Stomach (tissue), 8 donors: ENCODE measurements at regions not wholly inside any gene's neighbourhood (a gene's known extent, or its start where the extent isn't known, plus 50 kb on each side); places are given as distances from the start of the nearest gene placed in this dataset.

Experiments
- DNase-seq, 2 donors: peaks; one replicate each; pipeline versions ENCODE4 v3.0.0 to v3.0.0-alpha.2; 2013 to 2019
- H3K27ac ChIP-seq, 5 donors: fragments of 200-600 bp in 4 of 5; sonication (generic) in 4 of 5; one replicate each; pipeline ENCODE4 v1.5.1; 2013 to 2019; ENCODE audit warnings: mild to moderate bottlenecking in 1 of 5, moderate library complexity in 1 of 5
- H3K27me3 ChIP-seq, 3 donors: fragments of 200-600 bp; sonication (generic); one replicate each; pipeline ENCODE4 v1.5.1; 2017 to 2019; ENCODE audit warnings: mixed run types in 1 of 3
- H3K36me3 ChIP-seq, 4 donors: fragments of 200-600 bp; sonication (generic); 1 replicate in 3 of 4; 2 replicates in 1 of 4; pipeline ENCODE4 v1.5.1; 2016 to 2019
- H3K4me1 ChIP-seq, 4 donors: fragments of 200-600 bp; sonication (generic); one replicate each; pipeline ENCODE4 v1.5.1; 2016 to 2019
- H3K4me3 ChIP-seq, 4 donors: fragments of 200-600 bp; sonication (generic) in 3 of 4; one replicate each; pipeline ENCODE4 v1.5.1; 2016 to 2019; ENCODE audit warnings: mild to moderate bottlenecking in 1 of 4
- H3K9me3 ChIP-seq, 4 donors: fragments of 200-600 bp; sonication (generic); one replicate each; pipeline ENCODE4 v1.5.1; 2016 to 2019
- CTCF ChIP-seq, 7 experiments: fragments of 450-650 bp in 4 of 7; fragments of 200-600 bp in 3 of 7; sonication (generic) in 3 of 7; IDR thresholded peaks; one replicate each; pipeline ENCODE4 v1.5.1; 2016 to 2019; ENCODE audit warnings: antibody characterized with exemption in 7 of 7, control low read depth in 2 of 7, mild to moderate bottlenecking in 1 of 7
- EP300 ChIP-seq: sonication (generic); formaldehyde crosslinking; IDR thresholded peaks from one replicate; pipeline ENCODE4 v1.6.1; 2017; ENCODE audit warnings: antibody characterized with exemption
- POLR2A ChIP-seq, 4 donors: fragments of 450-650 bp; IDR thresholded peaks; one replicate each; pipeline ENCODE4 v1.6.1; 2016; ENCODE audit warnings: antibody characterized with exemption in 4 of 4, control low read depth in 2 of 4, mild to moderate bottlenecking in 1 of 4, moderate library complexity in 1 of 4
- POLR2AphosphoS5 ChIP-seq, 3 donors: sonication (generic); formaldehyde crosslinking; IDR thresholded peaks; one replicate each; pipeline ENCODE4 v1.6.1; 2016; ENCODE audit warnings: antibody characterized with exemption in 3 of 3
- WGBS, 5 donors: extraction: QIAGEN DNeasy Blood & Tissue Kit in 3 of 5; methylation state at CpG; one replicate each; pipeline versions ENCODE4 v1.1.5 to v1.1.7; 2013 to 2018; 5-methylcytosine and 5-hydroxymethylcytosine counted together
- intact Hi-C: fragments of 100-400 bp; cut with DNase I; formaldehyde crosslinking; loops from one replicate; pipeline ENCODE4 v1.15.1; 2023; ENCODE audit warnings: low total_unique reads
- donor health status: healthy with polysubstance abuse.
- donor health status: Bipolar disorder and iron deficiency.
- donor health status: healthy.

DNA sequence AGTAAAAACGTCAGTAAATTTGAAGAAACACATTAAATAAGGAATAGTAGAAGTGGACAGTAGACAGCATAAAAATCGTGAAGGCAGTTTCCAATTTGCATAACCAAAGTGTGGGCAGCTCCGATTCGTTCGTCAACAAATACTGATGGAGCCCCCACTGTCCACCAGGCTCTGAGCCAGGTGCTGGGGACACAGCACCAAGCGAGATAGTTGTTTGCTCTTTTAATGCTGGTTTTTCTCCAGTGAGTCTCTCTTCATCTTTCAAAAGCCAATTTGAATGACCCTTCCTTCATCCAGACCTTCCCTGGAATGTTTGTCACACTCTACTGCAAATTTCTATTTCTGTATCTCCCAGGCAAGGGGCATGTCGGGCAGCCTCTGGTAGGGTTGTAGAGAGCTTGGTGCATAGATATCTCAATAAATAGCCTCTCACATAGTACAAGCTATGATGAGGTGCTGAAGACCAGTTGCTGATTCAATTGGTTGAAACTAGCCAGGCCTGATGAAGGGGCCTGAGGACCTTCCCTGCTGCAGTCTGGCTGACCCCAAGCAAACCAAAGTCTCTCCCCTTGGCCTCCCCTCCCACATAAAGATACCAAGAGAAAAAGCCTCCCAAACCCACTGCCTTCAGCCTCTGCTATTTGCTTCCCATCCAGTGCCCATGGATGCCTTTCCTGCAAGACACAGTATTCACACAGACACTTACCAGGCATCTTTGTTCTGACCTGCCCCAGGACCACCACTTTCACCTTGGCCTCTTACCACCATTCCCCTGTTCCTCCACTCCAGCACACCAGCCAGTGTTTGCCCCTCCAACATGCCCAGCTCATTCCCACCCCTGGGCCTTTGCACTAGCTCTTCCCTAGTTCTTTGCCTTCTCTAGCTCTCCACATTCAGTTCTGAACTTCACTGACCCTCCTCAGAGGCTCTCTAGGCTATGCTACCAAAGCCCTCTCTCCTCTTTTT, 125.2 kb downstream of the CEBPB start:
- H3K4me1 ChIP-seq, result peaks cover 18 to 38% (median 29%) of the 10 kb centered on the region in 4 donors
- DNase-seq, result no peak
- TF ChIP-seq CTCF (IDR thresholded peaks at IDR 0.05), result no peak
- no peak for TF ChIP-seq EP300
- no peak for TF ChIP-seq POLR2A (IDR thresholded peaks at IDR 0.05)
- no peak for TF ChIP-seq POLR2AphosphoS5 (IDR thresholded peaks at IDR 0.05)
- intact Hi-C loops, result no loop called here
- H3K9me3 ChIP-seq, result no peaks in the 10 kb centered on the region
- H3K36me3 ChIP-seq, result no peaks in the 10 kb centered on the region
- WGBS, 5 donors, result 58 to 77% (median 71%) methylated on average over 7 of the region's 7 CpGs
- H3K27ac ChIP-seq, result no peak overlapping the region
- no peak overlapping the region for H3K4me3 ChIP-seq
- H3K27me3 ChIP-seq, result no peaks in the 10 kb centered on the region

DNA sequence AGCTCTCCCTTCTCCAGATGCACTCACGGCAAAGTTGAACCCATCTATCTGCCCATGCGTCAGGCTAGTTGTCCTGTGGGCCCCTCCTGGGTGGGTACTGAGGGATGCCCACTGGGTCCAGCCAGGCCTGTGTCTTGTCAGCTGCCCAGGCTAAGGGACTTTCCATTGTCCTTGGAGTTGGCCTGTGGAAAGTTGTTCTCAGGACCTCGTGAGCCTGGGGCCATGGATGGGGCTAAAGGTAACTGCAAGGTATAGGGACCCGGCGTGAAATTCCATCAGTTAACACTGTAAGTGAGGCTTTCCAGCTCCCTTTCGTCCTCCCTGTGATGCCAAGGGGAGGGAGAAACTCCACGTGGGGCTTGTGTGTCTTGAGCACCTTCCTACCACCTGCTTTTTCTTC, 126.5 kb downstream of the CEBPB start:
- 81 to 90% (median 89%) methylated on average over 7 of the region's 7 CpGs for WGBS, 5 donors
- no peak for DNase-seq
- H3K9me3 ChIP-seq, result no peaks in the 10 kb centered on the region
- H3K36me3 ChIP-seq, result no peaks in the 10 kb centered on the region
- H3K27me3 ChIP-seq, result no peaks in the 10 kb centered on the region
- intact Hi-C loops, result no loop called here
- TF ChIP-seq EP300 (no peak), POLR2AphosphoS5 (IDR thresholded peaks at IDR 0.05) (no peak), CTCF (IDR thresholded peaks at IDR 0.05) (no peak), POLR2A (IDR thresholded peaks at IDR 0.05) (no peak)
- no peak overlapping the region for H3K27ac ChIP-seq
- peaks cover 27 to 39% (median 34%) of the 10 kb centered on the region in 4 donors for H3K4me1 ChIP-seq
- H3K4me3 ChIP-seq, result no peak overlapping the region

DNA sequence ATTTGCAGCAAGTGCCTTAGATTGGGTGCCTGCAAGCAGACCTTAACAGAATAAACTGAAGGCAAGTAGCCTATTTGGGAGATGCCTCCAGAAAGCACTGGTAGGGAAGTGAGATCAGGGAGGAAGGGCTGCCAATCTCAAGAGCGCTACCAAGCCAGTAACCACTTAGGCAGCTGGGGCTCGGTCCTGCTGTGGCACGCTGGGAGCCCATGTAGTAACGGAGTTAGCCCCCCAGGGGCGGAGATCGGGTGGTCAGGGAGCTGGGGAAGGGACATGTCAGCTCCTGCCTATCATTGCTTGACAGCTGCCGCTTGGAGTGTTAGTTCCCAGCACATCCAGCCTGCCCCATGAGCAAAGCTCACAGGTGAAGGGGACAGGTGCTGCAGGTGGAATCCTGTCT, 127.0 kb downstream of the CEBPB start:
- no peak for TF ChIP-seq POLR2A (IDR thresholded peaks at IDR 0.05)
- no peak for TF ChIP-seq CTCF (IDR thresholded peaks at IDR 0.05)
- TF ChIP-seq EP300, result no peak
- TF ChIP-seq POLR2AphosphoS5 (IDR thresholded peaks at IDR 0.05), result no peak
- intact Hi-C loops, result no loop called here
- no peaks in the 10 kb centered on the region for H3K36me3 ChIP-seq
- DNase-seq, result no peak
- no peak overlapping the region for H3K27ac ChIP-seq
- H3K9me3 ChIP-seq, result no peaks in the 10 kb centered on the region
- H3K27me3 ChIP-seq, result no peaks in the 10 kb centered on the region
- WGBS, 5 donors, result 72 to 86% (median 80%) methylated on average over 7 of the region's 7 CpGs
- H3K4me1 ChIP-seq, result peaks cover 23 to 37% (median 31%) of the 10 kb centered on the region in 4 donors
- H3K4me3 ChIP-seq, result no peak overlapping the region

GRCh38 chr20:50318710-50319109, 128.1 kb downstream of the CEBPB start:
- H3K4me3 ChIP-seq, result no peak overlapping the region
- H3K27ac ChIP-seq, result peak overlapping the region in 1 of 5 donors; percentile 47
- no peaks in the 10 kb centered on the region for H3K27me3 ChIP-seq
- H3K9me3 ChIP-seq, result no peaks in the 10 kb centered on the region
- H3K36me3 ChIP-seq, result no peaks in the 10 kb centered on the region
- peaks cover 19 to 30% (median 22%) of the 10 kb centered on the region in 4 donors for H3K4me1 ChIP-seq
- DNase-seq, result no peak
- TF ChIP-seq CTCF (IDR thresholded peaks at IDR 0.05), result no peak
- TF ChIP-seq POLR2AphosphoS5 (IDR thresholded peaks at IDR 0.05), result no peak
- TF ChIP-seq POLR2A (IDR thresholded peaks at IDR 0.05), result no peak
- no peak for TF ChIP-seq EP300
- WGBS, 5 donors, result 73 to 83% (median 76%) methylated on average over 8 of the region's 8 CpGs
- intact Hi-C loops, result no loop called here
